Natural killer cell (primary cell): ENCODE measurements at regions not wholly inside any gene's neighbourhood (a gene's known extent, or its start where the extent isn't known, plus 50 kb on each side); places are given as distances from the start of the nearest gene placed in this dataset.
"Not testable (repeated sequence)": the region's sequence is repeated elsewhere in the genome, so short reads cannot be mapped to it uniquely, and the experiment has no call there.

Source experiments
- ATAC-seq, 3 donors: fragments of 150-1000 bp in 2 of 3; fragments of 200-7000 bp in 1 of 3; cut with Tn5 transposase; 1 replicate in 1 of 3; 2 replicates in 2 of 3; pipeline ENCODE4 v1.10.0; 2021; ENCODE audit warnings: mild to moderate bottlenecking in 2 of 3, moderate library complexity in 2 of 3
- DNase-seq, 2 donors: peaks; one replicate each; pipeline versions ENCODE4 v3.0.0 to v3.0.0-alpha.2; 2013 to 2021; ENCODE audit warnings: mixed read lengths in 1 of 2
- H3K27ac ChIP-seq: one replicate; pipeline ENCODE4 v1.5.1; 2013; ENCODE audit warnings: mild to moderate bottlenecking, low read length
- H3K27me3 ChIP-seq: one replicate; pipeline ENCODE4 v1.6.1; 2013; ENCODE audit warnings: low read length; ENCODE audit not compliant: control insufficient read depth, insufficient read depth
- H3K36me3 ChIP-seq: one replicate; pipeline ENCODE4 v1.6.1; 2013; ENCODE audit warnings: low read length; ENCODE audit not compliant: control insufficient read depth, insufficient read depth
- H3K4me1 ChIP-seq: one replicate; pipeline ENCODE4 v1.6.1; 2013; ENCODE audit warnings: low read length; ENCODE audit not compliant: control insufficient read depth, insufficient read depth
- H3K4me3 ChIP-seq: one replicate; pipeline ENCODE4 v1.5.1; 2013; ENCODE audit warnings: low read length
- H3K9me3 ChIP-seq: one replicate; pipeline ENCODE4 v1.6.1; 2013; ENCODE audit warnings: low read length; ENCODE audit not compliant: control insufficient read depth, insufficient read depth
- H3K27ac Mint-ChIP-seq, 2 donors: one replicate each; pipeline ENCODE4 v1.8.0; 2022; ENCODE audit warnings: mild to moderate bottlenecking in 2 of 2, mixed read lengths in 2 of 2, moderate library complexity in 1 of 2
- H3K27me3 Mint-ChIP-seq, 2 donors: one replicate each; pipeline ENCODE4 v1.8.0; 2022; ENCODE audit warnings: low read depth in 2 of 2, mixed read lengths in 2 of 2
- H3K36me3 Mint-ChIP-seq: one replicate; pipeline ENCODE4 v1.8.0; 2022; ENCODE audit warnings: mixed read lengths
- H3K4me1 Mint-ChIP-seq, 2 donors: one replicate each; pipeline ENCODE4 v1.8.0; 2022; ENCODE audit warnings: mixed read lengths in 2 of 2
- H3K4me3 Mint-ChIP-seq: one replicate; pipeline ENCODE4 v1.8.0; 2022; ENCODE audit warnings: mild to moderate bottlenecking, moderate library complexity, mixed read lengths
- H3K9me3 Mint-ChIP-seq, 2 donors: one replicate each; pipeline ENCODE4 v1.8.0; 2022; ENCODE audit warnings: mixed read lengths in 2 of 2
- CTCF ChIP-seq: fragments of 200-600 bp; IDR thresholded peaks from one replicate; pipeline ENCODE4 v1.8.0; 2022; ENCODE audit warnings: antibody characterized with exemption
- WGBS: methylation state at CpG from one replicate; pipeline ENCODE4 v1.1.7; 2013; ENCODE audit warnings: missing lambda C conversion rate; ENCODE audit not compliant: insufficient coverage; 5-methylcytosine and 5-hydroxymethylcytosine counted together
- intact Hi-C: fragments of 100-400 bp; cut with micrococcal nuclease; formaldehyde crosslinking; loops from one replicate; pipeline ENCODE4 v1.14.2; 2022

- H3K27me3 ChIP-seq, result no peaks in the 10 kb centered on the region
- no peaks in the 10 kb centered on the region for H3K4me1 ChIP-seq
- Mint-ChIP-seq H3K27ac (no peak overlapping the region), H3K9me3 (no peaks in the 10 kb centered on the region), H3K36me3 (no peaks in the 10 kb centered on the region), H3K4me3 (no peak overlapping the region), H3K4me1 (no peaks in the 10 kb centered on the region), H3K27me3 (peaks cover 6 to 10% of the 10 kb centered on the region in 2 donors)
- H3K9me3 ChIP-seq, result peaks cover under 1% of the 10 kb centered on the region
- intact Hi-C loops, result no loop called here
- TF ChIP-seq CTCF, result no peak
- no peak for DNase-seq
- ATAC-seq, result no peak
- H3K4me3 ChIP-seq, result no peak overlapping the region
- no peak overlapping the region for H3K27ac ChIP-seq
- 74% methylated on average over 7 of the region's 7 CpGs for WGBS
- H3K36me3 ChIP-seq, result no peaks in the 10 kb centered on the region
These were observed 78.5 kb downstream of the RPS6KA4 start for GRCh38 chr11:64437426-64437825.

GRCh38 chr11:64438986-64439771, 80.2 kb downstream of the RPS6KA4 start:
- H3K4me1 ChIP-seq, result no peaks in the 10 kb centered on the region
- H3K27ac ChIP-seq, result no peak overlapping the region
- TF ChIP-seq CTCF, result no peak
- no peaks in the 10 kb centered on the region for H3K36me3 ChIP-seq
- Mint-ChIP-seq H3K36me3 (no peaks in the 10 kb centered on the region), H3K27me3 (peaks cover 11 to 22% of the 10 kb centered on the region in 2 donors), H3K4me3 (no peak overlapping the region), H3K27ac (no peak overlapping the region), H3K9me3 (no peaks in the 10 kb centered on the region), H3K4me1 (no peaks in the 10 kb centered on the region)
- DNase-seq (no peak), ATAC-seq (no peak)
- intact Hi-C loops, result no loop called here
- no peaks in the 10 kb centered on the region for H3K9me3 ChIP-seq
- WGBS, result 83% methylated on average over 22 of the region's 22 CpGs
- H3K4me3 ChIP-seq, result no peak overlapping the region
- no peaks in the 10 kb centered on the region for H3K27me3 ChIP-seq

GRCh38 chr11:64439772-64440491, 81.0 kb downstream of the RPS6KA4 start:
- WGBS, result 81% methylated on average over 8 of the region's 8 CpGs
- H3K4me3 Mint-ChIP-seq, H3K4me1 Mint-ChIP-seq, H3K36me3 Mint-ChIP-seq, H3K4me1 ChIP-seq, ATAC-seq, H3K9me3 ChIP-seq, H3K36me3 ChIP-seq, DNase-seq, H3K27ac ChIP-seq, intact Hi-C loops, H3K27ac Mint-ChIP-seq, H3K9me3 Mint-ChIP-seq, H3K27me3 ChIP-seq, H3K4me3 ChIP-seq: not testable (repeated sequence)
- H3K27me3 Mint-ChIP-seq, result peaks cover 15 to 22% of the 10 kb centered on the region in 2 donors

- Mint-ChIP-seq H3K27me3 (peaks cover 16 to 22% of the 10 kb centered on the region in 2 donors), H3K4me1 (no peaks in the 10 kb centered on the region), H3K4me3 (no peak overlapping the region), H3K36me3 (no peaks in the 10 kb centered on the region), H3K27ac (no peak overlapping the region), H3K9me3 (no peaks in the 10 kb centered on the region)
- Histone ChIP-seq H3K27me3 (no peaks in the 10 kb centered on the region), H3K9me3 (no peaks in the 10 kb centered on the region), H3K4me3 (no peak overlapping the region), H3K4me1 (no peaks in the 10 kb centered on the region), H3K27ac (no peak overlapping the region), H3K36me3 (no peaks in the 10 kb centered on the region)
- ATAC-seq (no peak), DNase-seq (no peak)
- WGBS, result 70% methylated on average over 11 of the region's 11 CpGs
- intact Hi-C loops, result no loop called here
- TF ChIP-seq CTCF, result no peak
These were observed 82.2 kb downstream of the RPS6KA4 start for GRCh38 chr11:64441127-64441526.
